OCI-LY7 (cell line): ENCODE measurements at regions not wholly inside any gene's neighbourhood (a gene's known extent, or its start where the extent isn't known, plus 50 kb on each side); places are given as distances from the start of the nearest gene placed in this dataset.
A peak's percentile ranks its signal among the peaks of the same experiment; 100 is the strongest.

Source experiments
- BruUV-seq: library from RNA; stranded (reverse); fragments of 400-500 nt; replicated peaks from 2 replicates; lab custom pipeline; 2021; lab: Mats Ljungman, UMichigan
- CTCF ChIA-PET: fragments of 300-600 bp; sonication (Branson Sonifier 250); formaldehyde crosslinking; loops from one replicate; lab custom pipeline; 2022; ENCODE audit warnings: antibody characterized with exemption; ENCODE audit not compliant: unreplicated experiment; lab: Charles Lee
- POLR2A ChIA-PET: fragments of 300-600 bp; sonication (Branson Sonifier 250); formaldehyde crosslinking; loops from one replicate; lab custom pipeline; 2022; ENCODE audit warnings: antibody characterized with exemption; lab: Charles Lee
- DNase-seq: peaks from one replicate; pipeline ENCODE4 v3.0.0-alpha.2; 2015; ENCODE audit warnings: low spot score
- H2AFZ ChIP-seq: fragments of 200-600 bp; sonication (generic), shearing (Covaris generic); 2 replicates; pipeline ENCODE4 v1.6.1; 2014; ENCODE audit warnings: mild to moderate bottlenecking, antibody characterized with exemption, low read length, moderate library complexity
- H3K27ac ChIP-seq: fragments of 200-600 bp; sonication (generic); 2 replicates; pipeline ENCODE4 v1.5.1; 2014; ENCODE audit warnings: mixed run types, low read depth, mild to moderate bottlenecking, moderate library complexity, low read length, inconsistent platforms; ENCODE audit not compliant: poor library complexity, severe bottlenecking
- H3K36me3 ChIP-seq: fragments of 200-600 bp; sonication (generic); 2 replicates; pipeline ENCODE4 v1.6.1; 2014; ENCODE audit warnings: mild to moderate bottlenecking, antibody characterized with exemption, low read length, moderate library complexity, mixed read lengths; ENCODE audit not compliant: insufficient read depth
- H3K4me1 ChIP-seq: fragments of 200-600 bp; sonication (generic); 2 replicates; pipeline ENCODE4 v1.5.1; 2014; ENCODE audit warnings: mild to moderate bottlenecking, low read length; ENCODE audit not compliant: insufficient read depth, poor library complexity, severe bottlenecking
- H3K4me2 ChIP-seq: fragments of 200-600 bp; sonication (generic); 2 replicates; pipeline ENCODE4 v1.6.1; 2014; ENCODE audit warnings: mild to moderate bottlenecking, low read length
- H3K4me3 ChIP-seq: fragments of 200-600 bp; sonication (generic); 2 replicates; pipeline ENCODE4 v1.5.1; 2014; ENCODE audit warnings: mild to moderate bottlenecking, low read depth, low read length; ENCODE audit not compliant: poor library complexity, severe bottlenecking
- H3K79me2 ChIP-seq: fragments of 200-600 bp; sonication (generic); 2 replicates; pipeline ENCODE4 v1.6.1; 2016; ENCODE audit warnings: low read depth, mild to moderate bottlenecking, low read length, moderate library complexity, mixed read lengths; ENCODE audit not compliant: insufficient read depth
- H3K9me2 ChIP-seq: fragments of 200-600 bp; sonication (generic); 2 replicates; pipeline ENCODE4 v1.6.1; 2016; ENCODE audit warnings: mild to moderate bottlenecking, low read length, mixed read lengths; ENCODE audit not compliant: insufficient read depth
- H3K9me3 ChIP-seq: fragments of 200-600 bp; sonication (generic); 2 replicates; pipeline ENCODE4 v1.6.1; 2014; ENCODE audit warnings: mild to moderate bottlenecking, mixed run types, low read length, mixed read lengths
- H4K20me1 ChIP-seq: fragments of 200-600 bp; sonication (generic); 2 replicates; pipeline ENCODE4 v1.6.1; 2014; ENCODE audit warnings: mild to moderate bottlenecking, antibody characterized with exemption, low read length, moderate library complexity, mixed read lengths; ENCODE audit not compliant: insufficient read depth
- CTCF ChIP-seq: fragments of 200-600 bp; sonication (generic); conservative IDR thresholded peaks from 2 replicates; pipeline ENCODE4 v1.5.1; 2014; ENCODE audit warnings: mild to moderate bottlenecking, antibody characterized with exemption, low read length, moderate library complexity, mixed read lengths
- EZH2phosphoT487 ChIP-seq: fragments of 200-600 bp; sonication (generic); IDR thresholded peaks from 2 replicates; pipeline ENCODE4 v1.6.1; 2018; ENCODE audit warnings: low read depth, borderline replicate concordance, mild to moderate bottlenecking, mixed run types, antibody characterized with exemption, low read length, moderate library complexity, mixed read lengths
- intact Hi-C: fragments of 100-400 bp; cut with micrococcal nuclease; formaldehyde crosslinking; loops from one replicate; pipeline ENCODE4 v1.10.0; 2022; ENCODE audit not compliant: unreplicated experiment

- no peaks in the 10 kb centered on the region for H4K20me1 ChIP-seq
- no peak overlapping the region for H2AFZ ChIP-seq
- CTCF ChIA-PET, result no interaction called here
- H3K4me3 ChIP-seq, result no peak overlapping the region
- no peaks in the 10 kb centered on the region for H3K9me2 ChIP-seq
- POLR2A ChIA-PET, result no interaction called here
- TF ChIP-seq EZH2phosphoT487 (no peak), CTCF (peak; percentile 53)
- BruUV-seq, result no TSS peak
- H3K4me1 ChIP-seq, result no peaks in the 10 kb centered on the region
- no peaks in the 10 kb centered on the region for H3K79me2 ChIP-seq
- intact Hi-C loops, result no loop called here
- no peak overlapping the region for H3K27ac ChIP-seq
- H3K36me3 ChIP-seq, result no peaks in the 10 kb centered on the region
- no peak overlapping the region for H3K4me2 ChIP-seq
- no peak for DNase-seq
- H3K9me3 ChIP-seq, result no peaks in the 10 kb centered on the region
These were observed 669.9 kb upstream of the NR3C2 start for GRCh38 chr4:149112109-149112508.

- no peak overlapping the region for H3K4me3 ChIP-seq
- TF ChIP-seq CTCF (no peak), EZH2phosphoT487 (no peak)
- no peaks in the 10 kb centered on the region for H3K9me3 ChIP-seq
- no peak overlapping the region for H2AFZ ChIP-seq
- CTCF ChIA-PET, result no interaction called here
- no peaks in the 10 kb centered on the region for H4K20me1 ChIP-seq
- no TSS peak for BruUV-seq
- no peaks in the 10 kb centered on the region for H3K9me2 ChIP-seq
- intact Hi-C loops, result no loop called here
- DNase-seq, result no peak
- POLR2A ChIA-PET, result no interaction called here
- no peaks in the 10 kb centered on the region for H3K79me2 ChIP-seq
- no peaks in the 10 kb centered on the region for H3K36me3 ChIP-seq
- H3K4me1 ChIP-seq, result no peaks in the 10 kb centered on the region
- H3K4me2 ChIP-seq, result no peak overlapping the region
- no peak overlapping the region for H3K27ac ChIP-seq
These were observed 668.3 kb upstream of the NR3C2 start for GRCh38 chr4:149110481-149110880.

GRCh38 chr4:149108626-149109025 lies 666.4 kb upstream of the NR3C2 start:
- Histone ChIP-seq H3K79me2 (no peaks in the 10 kb centered on the region), H2AFZ (no peak overlapping the region), H3K36me3 (no peaks in the 10 kb centered on the region), H3K27ac (no peak overlapping the region), H3K4me3 (no peak overlapping the region), H3K4me1 (no peaks in the 10 kb centered on the region), H4K20me1 (no peaks in the 10 kb centered on the region), H3K9me3 (no peaks in the 10 kb centered on the region), H3K4me2 (no peak overlapping the region), H3K9me2 (no peaks in the 10 kb centered on the region)
- BruUV-seq, result no TSS peak
- TF ChIP-seq EZH2phosphoT487 (no peak), CTCF (no peak)
- ChIA-PET POLR2A (interaction anchor here (0.6 kb wide), 1 partner anchor 550 kb away, joined by 3 read pairs; no protein-coding TSS in a partner anchor), CTCF (no interaction called here)
- no peak for DNase-seq
- intact Hi-C loops, result no loop called here
